ENCODE measurements at regions not wholly inside any gene's neighbourhood (a gene's known extent, or its start where the extent isn't known, plus 50 kb on each side); places are given as distances from the start of the nearest gene placed in this dataset.

- TF ChIP-seq EP300 (IDR thresholded peaks at IDR 0.05) (no peak), POLR2AphosphoS5 (IDR thresholded peaks at IDR 0.05) (no peak), POLR2A (IDR thresholded peaks at IDR 0.05) (no peak), CTCF (IDR thresholded peaks at IDR 0.05) (no peak)
Measured at GRCh38 chr10:44024356-44025116, 360.4 kb downstream of the CXCL12 start.

Data from gastroesophageal sphincter (tissue), 3 donors.